HepG2 (cell line): ENCODE measurements at regions not wholly inside any gene's neighbourhood (a gene's known extent, or its start where the extent isn't known, plus 50 kb on each side); places are given as distances from the start of the nearest gene placed in this dataset.

Experiments
- ATAC-seq: fragments of 200-7000 bp; cut with Tn5 transposase; 3 replicates; pipeline ENCODE4 v1.9.1; 2020; ENCODE audit warnings: mild to moderate bottlenecking, moderate library complexity
- BruUV-seq: library from RNA; stranded (reverse); fragments of 400-500 nt; replicated peaks from 2 replicates; lab custom pipeline; 2021; lab: Mats Ljungman, UMichigan
- CTCF ChIA-PET: fragments of 300-600 bp; formaldehyde crosslinking; extraction: SDS; loops from one replicate; lab custom pipeline; 2021; ENCODE audit warnings: low total read pairs, inconsistent platforms, low intra/inter-chr PET ratio; lab: Yijun Ruan, JAX
- POLR2A ChIA-PET: fragments of 350-600 bp; sonication (Branson Sonifier 250); formaldehyde crosslinking; loops from one replicate; lab custom pipeline; 2020; ENCODE audit warnings: antibody characterized with exemption, inconsistent platforms; lab: Yijun Ruan, JAX
- DNase-seq: peaks from one replicate; pipeline ENCODE4 v3.0.0-alpha.2; 2015; ENCODE audit warnings: low spot score
- FAIRE-seq: peaks from 3 replicates; lab custom pipeline; 2011; peaks lifted over from hg19 to GRCh38; lab: Jason Lieb, UNC
- H2AFZ ChIP-seq: one replicate; pipeline ENCODE4 v1.6.1; 2011; ENCODE audit warnings: low read length, inconsistent platforms
- H3K27ac ChIP-seq: fragments of 300-600 bp; 3 replicates; pipeline ENCODE4 v1.8.0; 2011; ENCODE audit warnings: mixed run types, mild to moderate bottlenecking, mixed read lengths, low read length, inconsistent platforms; ENCODE audit not compliant: insufficient read depth; ENCODE audit errors: extremely low read length
- H3K27me3 ChIP-seq, 2 experiments: fragments of 200-600 bp in 1 of 2; 2 replicates in 1 of 2; 3 replicates in 1 of 2; pipeline versions ENCODE4 v1.6.0 to v1.8.0; 2011; ENCODE audit warnings: low read length in 2 of 2, mild to moderate bottlenecking in 2 of 2, moderate library complexity in 2 of 2, inconsistent platforms in 1 of 2; ENCODE audit not compliant: insufficient read depth in 2 of 2, control insufficient read depth in 1 of 2
- H3K36me3 ChIP-seq, 2 experiments: fragments of 200-600 bp in 1 of 2; replicated peaks in 1 of 2; 2 replicates in 1 of 2; 3 replicates in 1 of 2; pipeline versions ENCODE4 v1.5.1 to v1.8.0; 2011; ENCODE audit warnings: low read length in 2 of 2, inconsistent platforms in 1 of 2; ENCODE audit not compliant: insufficient read depth in 2 of 2, control insufficient read depth in 1 of 2
- H3K4me1 ChIP-seq: 2 replicates; pipeline ENCODE4 v1.5.1; 2012; ENCODE audit warnings: low read length, inconsistent platforms; ENCODE audit not compliant: insufficient read depth
- H3K4me2 ChIP-seq: 2 replicates; pipeline ENCODE4 v1.6.0; 2011; ENCODE audit warnings: low read depth, low read length, inconsistent platforms
- H3K4me3 ChIP-seq, 3 experiments: fragments of 200-600 bp in 1 of 3; sonication (generic), shearing (Covaris generic) in 1 of 3; replicated peaks in 1 of 3; 2 replicates each; pipeline ENCODE4 v1.5.1; 2011 to 2016; ENCODE audit warnings: low read length in 3 of 3, inconsistent platforms in 2 of 3, low read depth in 2 of 3, mild to moderate bottlenecking in 2 of 3, control low read depth in 1 of 3, mixed read lengths in 1 of 3; ENCODE audit not compliant: insufficient read depth in 1 of 3
- H3K79me2 ChIP-seq: one replicate; pipeline ENCODE4 v1.6.1; 2011; ENCODE audit warnings: low read length, inconsistent platforms; ENCODE audit not compliant: insufficient read depth
- H3K9ac ChIP-seq: 2 replicates; pipeline ENCODE4 v1.6.0; 2011; ENCODE audit warnings: mild to moderate bottlenecking, low read depth, low read length, inconsistent platforms; ENCODE audit not compliant: insufficient read depth
- H3K9me3 ChIP-seq: 2 replicates; pipeline ENCODE4 v1.5.1; 2012; ENCODE audit warnings: mild to moderate bottlenecking, low read length
- H4K20me1 ChIP-seq: 2 replicates; pipeline ENCODE4 v1.6.0; 2011; ENCODE audit warnings: inconsistent platforms, mild to moderate bottlenecking, low read length, moderate library complexity; ENCODE audit not compliant: insufficient read depth
- BCL6 ChIP-seq: IDR thresholded peaks from 2 replicates; pipeline ENCODE4 v1.6.1; 2016; ENCODE audit warnings: missing genetic modification reagents, missing compliant biosample characterization
- BRF2 ChIP-seq: sonication (generic); formaldehyde crosslinking; IDR thresholded peaks from 2 replicates; pipeline ENCODE4 v1.8.1; 2022; ENCODE audit warnings: mild to moderate bottlenecking, missing genetic modification reagents
- CBFB ChIP-seq: sonication (generic); formaldehyde crosslinking; IDR thresholded peaks from 2 replicates; pipeline ENCODE4 v1.4.0; 2020; ENCODE audit warnings: missing genetic modification reagents
- GLMP ChIP-seq: sonication (generic); formaldehyde crosslinking; IDR thresholded peaks from 2 replicates; pipeline ENCODE4 v1.9.0; 2021; ENCODE audit warnings: missing genetic modification reagents, mild to moderate bottlenecking, borderline replicate concordance
- HMG20A ChIP-seq: IDR thresholded peaks from 2 replicates; pipeline ENCODE4 v1.6.1; 2016; ENCODE audit warnings: borderline replicate concordance
- NFIB ChIP-seq: sonication (generic); formaldehyde crosslinking; IDR thresholded peaks from 2 replicates; pipeline ENCODE4 v1.9.0; 2021; ENCODE audit warnings: missing genetic modification reagents, mild to moderate bottlenecking, borderline replicate concordance
- PAWR ChIP-seq: sonication (generic); formaldehyde crosslinking; IDR thresholded peaks from 2 replicates; pipeline ENCODE4 v1.4.0; 2020; ENCODE audit warnings: missing genetic modification reagents, mild to moderate bottlenecking, borderline replicate concordance
- SIN3A ChIP-seq: IDR thresholded peaks from 2 replicates; pipeline ENCODE4 v1.6.1; 2011; ENCODE audit warnings: low read depth, mild to moderate bottlenecking, control low read depth, low read length, borderline replicate concordance
- ZFP62 ChIP-seq: sonication (generic); formaldehyde crosslinking; IDR thresholded peaks from 2 replicates; pipeline ENCODE4 v1.4.0; 2020; ENCODE audit warnings: missing genetic modification reagents
- ZNF331 ChIP-seq: sonication (generic); formaldehyde crosslinking; IDR thresholded peaks from 2 replicates; pipeline ENCODE4 v1.4.0; 2020; ENCODE audit warnings: missing genetic modification reagents
- ZNF572 ChIP-seq: sonication (generic); formaldehyde crosslinking; IDR thresholded peaks from 2 replicates; pipeline ENCODE4 v1.5.1; 2020; ENCODE audit warnings: mild to moderate bottlenecking, missing genetic modification reagents
- ZNF616 ChIP-seq: sonication (generic); formaldehyde crosslinking; IDR thresholded peaks from 2 replicates; pipeline ENCODE4 v1.5.0; 2020; ENCODE audit warnings: low read depth, mild to moderate bottlenecking, missing genetic modification reagents
- ZNF619 ChIP-seq: sonication (generic); formaldehyde crosslinking; IDR thresholded peaks from 2 replicates; pipeline ENCODE4 v1.4.0; 2020; ENCODE audit warnings: mild to moderate bottlenecking, missing genetic modification reagents
- ZNF792 ChIP-seq: IDR thresholded peaks from 2 replicates; pipeline ENCODE4 v1.6.1; 2016
- WGBS: methylation state at CpG from one replicate; pipeline ENCODE4 v1.1.6; 2017; ENCODE audit warnings: low lambda C conversion rate; 5-methylcytosine and 5-hydroxymethylcytosine counted together
- in situ Hi-C: cut with HindIII; loops from 2 replicates; pipeline ENCODE4 v1.10.0; 2017; ENCODE audit warnings: low pct_unique_long_range_greater_than_20kb; ENCODE audit not compliant: extremely low pct_ligation_motif_present
- intact Hi-C: fragments of 100-400 bp; cut with micrococcal nuclease; formaldehyde crosslinking; loops from one replicate; pipeline ENCODE4 v1.10.0; 2022; ENCODE audit not compliant: unreplicated experiment
- TF ChIP-seq, protein P1 (sequence below): IDR thresholded peaks from 2 replicates; pipeline ENCODE4 v1.6.1; 2016; ENCODE audit warnings: missing compliant biosample characterization, missing genetic modification reagents, borderline replicate concordance
- TF ChIP-seq, protein P2 (sequence below): sonication (generic); formaldehyde crosslinking; IDR thresholded peaks from 2 replicates; pipeline ENCODE4 v1.5.1; 2020; ENCODE audit warnings: mild to moderate bottlenecking, missing genetic modification reagents, moderate library complexity
- TF ChIP-seq, protein P3 (sequence below): sonication (generic); formaldehyde crosslinking; IDR thresholded peaks from 2 replicates; pipeline ENCODE4 v1.5.1; 2020; ENCODE audit warnings: mild to moderate bottlenecking, moderate library complexity, missing genetic modification reagents

DNA sequence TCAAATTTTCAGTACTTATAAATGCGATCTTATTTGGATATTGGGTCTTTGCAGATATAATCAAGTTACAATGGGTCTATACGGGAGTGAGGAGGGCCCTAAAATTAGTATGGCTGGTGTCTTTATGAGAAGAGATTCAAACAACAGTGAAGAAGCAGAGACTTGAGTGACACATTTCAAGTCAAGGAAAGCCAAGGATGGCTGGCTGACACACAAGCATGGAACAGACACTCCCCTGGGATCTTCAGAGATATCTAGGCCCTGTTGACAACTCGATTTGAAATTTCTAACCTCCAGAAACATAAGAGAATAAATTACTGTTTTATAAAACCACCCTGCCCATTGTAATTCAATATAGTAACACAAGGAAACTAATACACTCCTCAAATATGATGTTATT lies 1886.0 kb upstream of the PCDH7 start:
- H3K36me3 ChIP-seq = no peaks in the 10 kb centered on the region
- H3K4me3 ChIP-seq = no peak overlapping the region
- no peaks in the 10 kb centered on the region for H3K4me1 ChIP-seq
- POLR2A ChIA-PET = no interaction called here
- no TSS peak for BruUV-seq
- H2AFZ ChIP-seq = no peak overlapping the region
- H3K27me3 ChIP-seq = no peaks in the 10 kb centered on the region; a peak in 1 of 5 replicates
- H3K4me2 ChIP-seq = no peak overlapping the region
- CTCF ChIA-PET = no interaction called here
- ATAC-seq (no peak), DNase-seq (no peak), FAIRE-seq (no peak)
- 1% methylated on average over 3 of the region's 3 CpGs for WGBS
- H3K9ac ChIP-seq = no peak overlapping the region
- in situ Hi-C loops = no loop called here
- H3K9me3 ChIP-seq = peaks cover 71% of the 10 kb centered on the region
- no peaks in the 10 kb centered on the region for H4K20me1 ChIP-seq
- no peak overlapping the region for H3K27ac ChIP-seq
- TF ChIP-seq ZFP62 = no peak
- no peak for TF ChIP-seq NFIB (CRISPR knock-in tag)
- no peak for TF ChIP-seq BCL6 (CRISPR knock-in tag)
- TF ChIP-seq BRF2 (CRISPR knock-in tag) = no peak
- TF ChIP-seq HMG20A (CRISPR knock-in tag) = no peak
- no peak for TF ChIP-seq GLMP
- TF ChIP-seq, protein P1, sequence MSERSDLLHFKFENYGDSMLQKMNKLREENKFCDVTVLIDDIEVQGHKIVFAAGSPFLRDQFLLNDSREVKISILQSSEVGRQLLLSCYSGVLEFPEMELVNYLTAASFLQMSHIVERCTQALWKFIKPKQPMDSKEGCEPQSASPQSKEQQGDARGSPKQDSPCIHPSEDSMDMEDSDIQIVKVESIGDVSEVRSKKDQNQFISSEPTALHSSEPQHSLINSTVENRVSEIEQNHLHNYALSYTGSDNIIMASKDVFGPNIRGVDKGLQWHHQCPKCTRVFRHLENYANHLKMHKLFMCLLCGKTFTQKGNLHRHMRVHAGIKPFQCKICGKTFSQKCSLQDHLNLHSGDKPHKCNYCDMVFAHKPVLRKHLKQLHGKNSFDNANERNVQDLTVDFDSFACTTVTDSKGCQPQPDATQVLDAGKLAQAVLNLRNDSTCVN (CRISPR knock-in tag) = no peak
- TF ChIP-seq CBFB (CRISPR knock-in tag) = no peak
- TF ChIP-seq PAWR (CRISPR knock-in tag) = no peak
- TF ChIP-seq SIN3A = no peak
- TF ChIP-seq ZNF619 (CRISPR knock-in tag) = no peak
- TF ChIP-seq, protein P2, sequence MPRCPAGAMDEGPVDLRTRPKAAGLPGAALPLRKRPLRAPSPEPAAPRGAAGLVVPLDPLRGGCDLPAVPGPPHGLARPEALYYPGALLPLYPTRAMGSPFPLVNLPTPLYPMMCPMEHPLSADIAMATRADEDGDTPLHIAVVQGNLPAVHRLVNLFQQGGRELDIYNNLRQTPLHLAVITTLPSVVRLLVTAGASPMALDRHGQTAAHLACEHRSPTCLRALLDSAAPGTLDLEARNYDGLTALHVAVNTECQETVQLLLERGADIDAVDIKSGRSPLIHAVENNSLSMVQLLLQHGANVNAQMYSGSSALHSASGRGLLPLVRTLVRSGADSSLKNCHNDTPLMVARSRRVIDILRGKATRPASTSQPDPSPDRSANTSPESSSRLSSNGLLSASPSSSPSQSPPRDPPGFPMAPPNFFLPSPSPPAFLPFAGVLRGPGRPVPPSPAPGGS (CRISPR knock-in tag) = no peak
- TF ChIP-seq ZNF572 (CRISPR knock-in tag) = no peak
- TF ChIP-seq ZNF792 = no peak
- TF ChIP-seq, protein P3, sequence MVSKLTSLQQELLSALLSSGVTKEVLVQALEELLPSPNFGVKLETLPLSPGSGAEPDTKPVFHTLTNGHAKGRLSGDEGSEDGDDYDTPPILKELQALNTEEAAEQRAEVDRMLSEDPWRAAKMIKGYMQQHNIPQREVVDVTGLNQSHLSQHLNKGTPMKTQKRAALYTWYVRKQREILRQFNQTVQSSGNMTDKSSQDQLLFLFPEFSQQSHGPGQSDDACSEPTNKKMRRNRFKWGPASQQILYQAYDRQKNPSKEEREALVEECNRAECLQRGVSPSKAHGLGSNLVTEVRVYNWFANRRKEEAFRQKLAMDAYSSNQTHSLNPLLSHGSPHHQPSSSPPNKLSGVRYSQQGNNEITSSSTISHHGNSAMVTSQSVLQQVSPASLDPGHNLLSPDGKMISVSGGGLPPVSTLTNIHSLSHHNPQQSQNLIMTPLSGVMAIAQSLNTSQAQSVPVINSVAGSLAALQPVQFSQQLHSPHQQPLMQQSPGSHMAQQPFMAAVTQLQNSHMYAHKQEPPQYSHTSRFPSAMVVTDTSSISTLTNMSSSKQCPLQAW (CRISPR knock-in tag) = no peak
- no peak for TF ChIP-seq ZNF331 (CRISPR knock-in tag)
- TF ChIP-seq ZNF616 = no peak
- intact Hi-C loops = no loop called here
- H3K79me2 ChIP-seq = no peaks in the 10 kb centered on the region
